ENCODE measurements at regions not wholly inside any gene's neighbourhood (a gene's known extent, or its start where the extent isn't known, plus 50 kb on each side); places are given as distances from the start of the nearest gene placed in this dataset.

- no peak for DNase-seq
Measured at GRCh38 chr20:1707588-1708449, 50.2 kb upstream of the SIRPG start.

Measured in NK-92 treated with Interleukin-12 subunit alpha and Interleukin-12 subunit beta, amount 100 ng/mL, for 24 hours (cell line).